GM12874 (cell line): ENCODE measurements at regions not wholly inside any gene's neighbourhood (a gene's known extent, or its start where the extent isn't known, plus 50 kb on each side); places are given as distances from the start of the nearest gene placed in this dataset.

Experiments used
- CTCF ChIP-seq: IDR thresholded peaks from 2 replicates; pipeline ENCODE4 v1.5.1; 2011; ENCODE audit warnings: low read depth, mild to moderate bottlenecking, control low read depth, low read length, moderate library complexity; ENCODE audit not compliant: insufficient read depth

- no peak for TF ChIP-seq CTCF
Measured at GRCh38 chr6:94584211-94584610, 993.1 kb upstream of the MANEA start.

DNA sequence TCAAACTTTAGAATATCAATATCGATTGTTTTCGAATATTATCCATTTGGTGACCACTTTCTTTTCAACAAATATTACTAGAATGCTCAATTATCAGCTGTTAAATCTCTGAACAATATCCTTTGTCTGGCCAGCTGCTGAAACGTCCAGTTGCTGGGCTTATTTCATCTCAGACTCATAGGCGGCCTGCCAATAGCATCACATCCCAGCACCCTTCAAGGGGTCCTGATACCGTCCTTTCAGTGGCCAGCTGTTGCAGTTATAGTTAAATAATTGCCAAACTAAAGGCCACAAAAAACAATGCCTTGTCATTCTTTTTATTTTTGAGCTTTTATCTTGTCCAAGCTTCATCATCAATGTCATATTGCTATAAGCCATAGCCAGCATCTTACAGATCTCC, 1006.8 kb upstream of the MANEA start:
- no peak for TF ChIP-seq CTCF

DNA sequence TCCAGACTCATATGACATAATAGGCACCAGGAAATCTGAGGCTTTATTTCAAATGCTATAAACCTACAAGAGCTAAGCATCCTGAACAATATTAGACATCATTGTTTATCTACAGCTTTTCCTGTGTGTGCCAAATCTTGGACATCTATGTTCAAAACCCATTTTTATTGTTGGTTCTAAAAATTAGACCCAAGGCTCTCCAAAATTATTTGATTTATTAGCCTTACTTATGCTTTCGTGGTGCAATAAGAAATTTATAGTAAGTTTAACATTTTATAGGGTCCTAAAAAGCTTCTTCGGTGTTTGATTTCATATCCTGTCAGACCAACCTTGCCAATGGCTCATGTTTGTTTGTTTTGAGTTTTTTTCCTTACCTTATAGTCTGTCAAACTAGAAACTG, 1014.5 kb upstream of the MANEA start:
- no peak for TF ChIP-seq CTCF

DNA sequence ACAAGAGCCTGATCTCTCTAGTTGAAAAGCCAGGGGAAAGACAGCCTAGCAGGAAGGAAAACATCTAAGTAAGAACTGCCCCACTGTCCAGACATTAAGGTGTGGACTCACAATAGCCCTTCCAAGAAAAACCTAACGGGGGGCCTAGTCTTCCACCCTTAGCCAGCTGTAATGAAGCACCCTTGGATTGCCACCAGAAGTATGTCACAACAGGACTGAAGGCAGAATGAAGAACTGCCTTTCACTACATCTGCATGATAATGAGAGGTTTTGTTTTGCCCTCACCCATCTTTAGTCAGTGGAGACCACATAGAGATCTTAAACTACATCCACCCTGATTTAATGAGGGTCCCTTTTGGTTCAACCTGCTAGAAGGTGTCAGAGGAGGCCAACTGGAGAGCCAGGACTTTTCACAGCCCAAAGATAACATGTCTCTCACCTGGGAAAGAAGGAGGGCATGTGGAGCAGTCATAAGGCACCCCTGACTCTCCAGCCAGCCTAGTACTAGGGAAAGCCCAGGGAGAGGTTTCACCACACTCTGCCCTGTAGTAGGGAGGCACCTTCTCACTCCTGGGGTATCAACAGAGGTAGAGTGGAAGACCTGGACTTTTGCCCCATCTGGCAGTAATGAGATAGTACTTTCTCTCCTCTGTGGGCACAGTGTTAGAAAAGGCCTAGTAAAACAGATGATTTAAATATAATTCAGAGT, 1017.4 kb upstream of the MANEA start:
- TF ChIP-seq CTCF: no peak

DNA sequence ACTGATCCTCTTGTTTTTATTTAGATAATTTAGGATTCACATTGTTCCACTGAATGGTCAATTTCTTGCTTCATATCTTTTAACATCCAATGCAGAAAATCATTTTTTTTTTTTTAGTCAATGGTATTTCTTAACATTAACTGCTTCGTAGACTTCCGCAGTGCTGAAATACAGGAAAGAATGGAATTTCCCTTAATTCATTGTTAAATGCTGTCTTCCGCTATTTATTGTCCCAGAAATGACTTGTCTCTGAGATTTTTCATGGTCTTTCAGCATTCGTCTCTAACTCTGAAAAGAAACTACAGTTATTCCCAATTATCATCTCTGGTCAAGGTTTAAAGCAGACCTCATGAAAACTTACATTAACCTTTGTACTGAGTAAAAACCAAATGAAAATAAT, 1029.1 kb upstream of the MANEA start:
- TF ChIP-seq CTCF: no peak

DNA sequence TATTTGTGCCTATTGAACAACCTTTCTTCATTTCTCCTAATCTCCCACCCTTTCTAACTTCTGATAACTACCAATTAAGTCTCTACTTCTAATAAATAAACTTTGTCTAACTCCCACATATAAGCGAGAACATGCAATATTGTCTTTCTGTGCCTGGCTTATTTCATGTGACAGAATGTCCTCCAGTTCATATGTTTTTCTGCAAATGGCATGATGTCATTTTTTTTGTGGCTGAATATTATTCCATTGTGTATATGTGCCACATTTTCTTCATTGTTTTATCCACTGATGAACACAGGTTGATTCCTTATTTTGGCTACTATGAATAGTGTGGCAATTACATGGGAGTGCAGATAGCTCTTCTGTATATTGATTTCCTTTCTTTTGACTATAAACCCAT, 1041.5 kb upstream of the MANEA start:
- TF ChIP-seq CTCF: no peak

GRCh38 chr6:94511502-94512088, 1065.7 kb upstream of the MANEA start:
- TF ChIP-seq CTCF: no peak
